Astrocyte of the cerebellum (primary cell): ENCODE measurements at regions not wholly inside any gene's neighbourhood (a gene's known extent, or its start where the extent isn't known, plus 50 kb on each side); places are given as distances from the start of the nearest gene placed in this dataset.

ENCODE experiments used
- DNase-seq: peaks from one replicate; pipeline ENCODE4 v3.0.0-alpha.2; 2011; ENCODE audit warnings: low read depth
- H3K4me3 ChIP-seq: 2 replicates; pipeline ENCODE4 v1.5.1; 2011; ENCODE audit warnings: mild to moderate bottlenecking, low read depth, low read length, moderate library complexity
- in situ Hi-C: cut with HindIII; loops from 2 replicates; pipeline ENCODE4 v1.10.0; 2017; ENCODE audit warnings: low sequenced_read_pairs
- TF ChIP-seq, protein P1 (sequence below): IDR thresholded peaks from 2 replicates; pipeline ENCODE4 v1.5.1; 2012; ENCODE audit warnings: low read length, low read depth, moderate library complexity, mild to moderate bottlenecking; ENCODE audit errors: missing control alignments

DNA sequence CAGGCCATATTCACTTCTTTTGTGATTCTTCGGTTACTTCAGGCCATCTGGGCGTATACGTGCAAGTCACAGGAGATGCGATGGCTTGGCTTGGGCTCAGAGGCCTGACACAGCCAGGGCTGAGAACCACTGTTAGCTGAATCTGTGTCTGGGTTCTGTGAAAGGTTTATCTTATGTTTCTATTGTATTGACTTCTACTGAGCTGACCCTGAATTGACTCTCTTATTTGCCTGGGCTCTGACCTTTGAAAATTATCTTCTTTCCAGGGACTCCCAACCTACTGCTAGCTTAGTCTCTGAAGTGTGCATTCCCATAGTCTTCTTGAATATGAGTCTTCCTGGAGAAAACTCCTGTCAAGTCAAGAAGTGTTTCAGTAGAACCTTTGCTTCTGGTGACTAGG is 226.4 kb upstream of the SOX4 start:
- no peak for DNase-seq
- H3K4me3 ChIP-seq = no peak overlapping the region
- in situ Hi-C loops = no loop called here
- TF ChIP-seq, protein P1, sequence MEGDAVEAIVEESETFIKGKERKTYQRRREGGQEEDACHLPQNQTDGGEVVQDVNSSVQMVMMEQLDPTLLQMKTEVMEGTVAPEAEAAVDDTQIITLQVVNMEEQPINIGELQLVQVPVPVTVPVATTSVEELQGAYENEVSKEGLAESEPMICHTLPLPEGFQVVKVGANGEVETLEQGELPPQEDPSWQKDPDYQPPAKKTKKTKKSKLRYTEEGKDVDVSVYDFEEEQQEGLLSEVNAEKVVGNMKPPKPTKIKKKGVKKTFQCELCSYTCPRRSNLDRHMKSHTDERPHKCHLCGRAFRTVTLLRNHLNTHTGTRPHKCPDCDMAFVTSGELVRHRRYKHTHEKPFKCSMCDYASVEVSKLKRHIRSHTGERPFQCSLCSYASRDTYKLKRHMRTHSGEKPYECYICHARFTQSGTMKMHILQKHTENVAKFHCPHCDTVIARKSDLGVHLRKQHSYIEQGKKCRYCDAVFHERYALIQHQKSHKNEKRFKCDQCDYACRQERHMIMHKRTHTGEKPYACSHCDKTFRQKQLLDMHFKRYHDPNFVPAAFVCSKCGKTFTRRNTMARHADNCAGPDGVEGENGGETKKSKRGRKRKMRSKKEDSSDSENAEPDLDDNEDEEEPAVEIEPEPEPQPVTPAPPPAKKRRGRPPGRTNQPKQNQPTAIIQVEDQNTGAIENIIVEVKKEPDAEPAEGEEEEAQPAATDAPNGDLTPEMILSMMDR = no peak

DNA sequence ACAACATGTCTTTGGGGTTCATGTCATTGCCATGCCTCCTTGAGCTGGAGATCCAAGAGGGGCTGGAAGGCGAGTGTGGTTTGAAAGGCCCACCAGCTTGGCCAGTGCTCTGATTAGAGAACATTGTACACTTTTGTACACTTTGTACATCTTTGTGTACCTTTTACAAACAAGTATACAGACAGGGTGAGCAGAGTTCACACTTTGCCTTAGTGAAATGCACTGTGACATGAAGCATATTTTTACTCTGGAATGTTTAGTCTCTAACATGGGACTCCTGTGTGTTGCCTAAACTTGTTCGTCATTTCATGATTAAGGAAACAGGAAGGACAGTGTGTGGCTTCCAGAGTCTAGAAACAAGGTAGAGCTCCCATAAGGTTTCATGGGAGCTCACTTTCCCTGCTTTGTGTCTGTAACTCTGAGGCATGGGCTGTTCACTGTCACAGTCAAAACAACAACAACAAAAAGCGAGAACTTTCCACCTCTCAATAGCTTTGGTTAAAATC is 225.8 kb upstream of the SOX4 start:
- no peak for DNase-seq
- TF ChIP-seq, protein P1 = no peak
- in situ Hi-C loops = no loop called here

DNA sequence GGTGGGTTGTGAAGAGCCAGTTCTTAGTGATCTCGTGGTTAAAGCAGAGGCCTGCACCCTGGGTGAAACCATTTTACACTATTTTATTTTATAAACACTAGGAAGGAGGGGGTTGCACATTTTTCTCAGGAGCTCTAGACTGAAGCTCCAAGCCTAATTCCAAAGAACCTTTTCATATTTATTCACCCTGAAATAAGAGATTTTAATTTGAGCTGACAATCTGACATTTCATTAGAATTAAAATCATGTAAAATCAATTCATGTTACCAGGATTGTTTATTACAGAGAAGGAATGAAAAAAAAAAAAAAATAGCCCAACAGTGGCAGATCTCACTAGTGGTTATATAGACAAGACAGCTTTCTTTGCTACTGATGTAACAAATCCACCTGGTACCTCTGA is 222.5 kb upstream of the SOX4 start:
- in situ Hi-C loops = no loop called here
- no peak for DNase-seq
- H3K4me3 ChIP-seq = no peak overlapping the region
- TF ChIP-seq, protein P1 = no peak

More for the DNA sequence above, 225.8 kb upstream of the SOX4 start:
- no peak overlapping the region for H3K4me3 ChIP-seq

DNA sequence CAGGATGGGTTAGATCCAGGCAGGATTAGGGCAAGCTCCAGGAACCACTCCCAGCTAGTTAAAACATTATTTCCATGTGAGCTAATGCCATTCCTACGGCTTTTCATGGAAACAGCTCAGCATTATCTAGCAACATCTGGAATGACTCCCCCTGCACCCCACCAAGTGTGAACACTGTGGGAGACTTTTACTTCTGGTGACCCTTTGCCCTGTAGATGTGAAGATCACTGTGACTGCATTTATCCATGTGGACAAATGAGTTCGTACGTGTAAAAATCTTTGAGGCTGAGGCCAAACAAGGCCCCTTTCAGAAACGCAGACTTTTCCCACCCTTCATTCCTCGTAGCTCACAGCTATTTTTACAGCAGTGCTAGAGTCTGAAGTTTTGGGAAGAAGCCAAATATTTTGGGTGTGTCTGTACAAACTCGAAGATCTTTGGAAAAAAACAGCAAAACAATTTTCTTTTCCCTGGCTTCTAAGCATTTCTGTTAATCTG is 221.8 kb upstream of the SOX4 start:
- in situ Hi-C loops = no loop called here
- H3K4me3 ChIP-seq = no peak overlapping the region
- TF ChIP-seq, protein P1 = no peak
- no peak for DNase-seq

DNA sequence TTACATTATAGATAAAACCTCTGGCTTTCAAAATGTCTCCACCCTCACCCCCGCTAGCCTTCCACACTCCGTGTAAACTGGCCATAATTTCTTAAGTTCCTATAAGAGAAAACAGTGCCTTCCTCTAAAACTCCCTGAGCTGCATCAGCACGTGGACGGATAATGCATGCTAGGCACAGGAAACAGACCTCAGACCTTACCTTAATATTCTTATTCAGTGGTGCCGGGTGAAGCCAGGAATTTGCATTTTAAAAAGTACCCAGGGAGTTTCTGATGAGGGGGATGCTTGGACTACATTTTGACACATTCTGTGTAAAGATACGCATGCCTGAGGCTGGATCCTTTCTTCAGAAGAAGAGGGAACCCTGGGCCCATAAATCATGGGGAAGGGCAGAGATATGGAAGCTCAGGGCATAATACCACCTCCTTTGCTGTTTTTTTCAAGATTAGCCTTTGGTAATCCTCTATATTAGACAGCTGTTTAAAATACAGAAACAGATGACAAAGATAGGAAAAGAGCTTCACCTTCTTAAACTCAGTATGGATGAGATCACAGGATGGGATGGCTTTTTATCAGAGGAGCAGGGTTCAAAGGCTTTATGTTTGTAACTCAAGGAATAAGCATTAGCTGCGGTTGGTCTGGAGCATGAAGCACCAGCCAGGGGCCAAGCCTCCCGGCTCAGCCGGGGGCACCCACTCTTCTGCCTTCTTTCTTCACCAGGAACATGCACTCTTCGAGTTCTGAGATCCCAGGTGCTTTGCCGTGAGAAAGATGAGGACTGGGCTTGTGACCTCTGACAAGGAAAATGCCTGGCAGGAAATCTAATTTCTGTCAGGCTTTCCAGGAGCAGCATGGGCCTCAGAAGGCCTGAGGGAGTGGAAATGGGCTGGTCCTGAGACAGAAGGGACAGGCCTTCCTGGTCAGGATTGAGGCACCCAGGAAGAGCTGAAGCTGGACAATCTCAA is 218.1 kb upstream of the SOX4 start:
- TF ChIP-seq, protein P1 = no peak
- H3K4me3 ChIP-seq = no peak overlapping the region
- no peak for DNase-seq
- in situ Hi-C loops = no loop called here

DNA sequence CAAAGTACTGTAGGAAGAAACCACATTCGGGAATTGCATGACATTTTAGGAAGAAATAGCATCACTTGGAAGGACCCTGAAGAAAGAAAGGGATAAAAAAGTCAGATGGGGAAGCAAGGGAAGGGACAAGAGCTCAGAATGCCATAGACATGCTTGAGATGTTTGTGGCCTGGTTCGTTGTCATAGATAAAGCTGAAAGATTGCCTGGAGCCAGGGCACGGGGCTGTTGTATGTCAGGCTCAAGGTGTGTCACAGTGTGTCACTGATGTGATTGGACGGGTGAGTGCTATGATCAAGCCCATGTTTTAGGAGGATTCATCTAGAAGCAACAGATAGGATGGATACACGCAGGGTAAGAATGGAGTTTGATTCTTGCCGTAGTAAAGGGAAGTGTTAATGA is 216.2 kb upstream of the SOX4 start:
- DNase-seq = no peak
- in situ Hi-C loops = no loop called here
- no peak overlapping the region for H3K4me3 ChIP-seq
- TF ChIP-seq, protein P1 = no peak
